ENCODE measurements at regions not wholly inside any gene's neighbourhood (a gene's known extent, or its start where the extent isn't known, plus 50 kb on each side); places are given as distances from the start of the nearest gene placed in this dataset.

DNA sequence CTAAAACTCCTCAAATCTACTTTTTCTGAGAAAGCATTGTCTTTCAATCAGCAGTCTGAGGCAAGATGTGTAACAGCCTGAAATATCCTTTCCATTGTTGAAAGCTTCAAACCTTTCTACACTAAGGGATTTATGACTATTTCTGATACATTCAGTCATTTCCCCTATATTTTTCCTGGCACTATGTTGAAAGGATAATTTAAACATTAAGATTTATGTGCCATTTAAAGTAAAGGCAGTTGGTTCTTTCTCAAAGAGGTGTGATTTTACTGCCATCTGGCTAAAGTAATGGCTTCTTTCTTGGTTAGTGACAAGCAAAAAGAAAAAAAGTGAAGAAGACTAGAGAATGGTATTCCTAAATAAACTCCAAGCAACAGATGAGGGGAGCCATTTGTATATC lies 249.6 kb upstream of the COL8A1 start:
- TF ChIP-seq, protein P1, sequence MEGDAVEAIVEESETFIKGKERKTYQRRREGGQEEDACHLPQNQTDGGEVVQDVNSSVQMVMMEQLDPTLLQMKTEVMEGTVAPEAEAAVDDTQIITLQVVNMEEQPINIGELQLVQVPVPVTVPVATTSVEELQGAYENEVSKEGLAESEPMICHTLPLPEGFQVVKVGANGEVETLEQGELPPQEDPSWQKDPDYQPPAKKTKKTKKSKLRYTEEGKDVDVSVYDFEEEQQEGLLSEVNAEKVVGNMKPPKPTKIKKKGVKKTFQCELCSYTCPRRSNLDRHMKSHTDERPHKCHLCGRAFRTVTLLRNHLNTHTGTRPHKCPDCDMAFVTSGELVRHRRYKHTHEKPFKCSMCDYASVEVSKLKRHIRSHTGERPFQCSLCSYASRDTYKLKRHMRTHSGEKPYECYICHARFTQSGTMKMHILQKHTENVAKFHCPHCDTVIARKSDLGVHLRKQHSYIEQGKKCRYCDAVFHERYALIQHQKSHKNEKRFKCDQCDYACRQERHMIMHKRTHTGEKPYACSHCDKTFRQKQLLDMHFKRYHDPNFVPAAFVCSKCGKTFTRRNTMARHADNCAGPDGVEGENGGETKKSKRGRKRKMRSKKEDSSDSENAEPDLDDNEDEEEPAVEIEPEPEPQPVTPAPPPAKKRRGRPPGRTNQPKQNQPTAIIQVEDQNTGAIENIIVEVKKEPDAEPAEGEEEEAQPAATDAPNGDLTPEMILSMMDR (IDR thresholded peaks at IDR 0.05): no peak
- no peak for TF ChIP-seq POLR2A (IDR thresholded peaks at IDR 0.05)
